GM23338 (cell line): ENCODE measurements at regions not wholly inside any gene's neighbourhood (a gene's known extent, or its start where the extent isn't known, plus 50 kb on each side); places are given as distances from the start of the nearest gene placed in this dataset.

Source experiments
- ATAC-seq: fragments of 200-7000 bp; cut with Tn5 transposase; 3 replicates; pipeline ENCODE4 v1.9.1; 2020
- DNase-seq: peaks from one replicate; pipeline ENCODE4 v3.0.0-alpha.2; 2015; ENCODE audit warnings: low spot score
- H2AFZ ChIP-seq: fragments of 200-600 bp; sonication (generic); 2 replicates; pipeline ENCODE4 v1.8.0; 2016; ENCODE audit warnings: antibody characterized with exemption, mild to moderate bottlenecking, moderate library complexity
- H3F3A ChIP-seq: fragments of 200-600 bp; sonication (generic); replicated peaks from 2 replicates; pipeline ENCODE4 v1.8.0; 2017; ENCODE audit warnings: antibody characterized with exemption, mixed run types, low read depth
- H3K27ac ChIP-seq: fragments of 200-600 bp; sonication (generic); 2 replicates; pipeline ENCODE4 v1.6.1; 2016; ENCODE audit warnings: low read depth
- H3K27me3 ChIP-seq: fragments of 200-600 bp; sonication (generic); 2 replicates; pipeline ENCODE4 v1.8.0; 2016; ENCODE audit warnings: mild to moderate bottlenecking, mixed run types, moderate library complexity; ENCODE audit not compliant: insufficient read depth
- H3K36me3 ChIP-seq: fragments of 200-600 bp; sonication (generic); 2 replicates; pipeline ENCODE4 v1.8.0; 2016; ENCODE audit warnings: mild to moderate bottlenecking; ENCODE audit not compliant: insufficient read depth
- H3K4me1 ChIP-seq: fragments of 200-600 bp; sonication (generic); 2 replicates; pipeline ENCODE4 v1.8.0; 2016; ENCODE audit warnings: mild to moderate bottlenecking, moderate library complexity; ENCODE audit not compliant: insufficient read depth
- H3K4me2 ChIP-seq: fragments of 200-600 bp; sonication (generic); 2 replicates; pipeline ENCODE4 v1.7.1; 2017; ENCODE audit warnings: mixed run types
- H3K4me3 ChIP-seq: fragments of 200-600 bp; sonication (generic); 2 replicates; pipeline ENCODE4 v1.6.1; 2016; ENCODE audit warnings: mixed run types
- H3K79me2 ChIP-seq: fragments of 200-600 bp; sonication (generic); replicated peaks from 2 replicates; pipeline ENCODE4 v1.8.0; 2017; ENCODE audit warnings: mild to moderate bottlenecking; ENCODE audit not compliant: insufficient read depth
- H3K9me2 ChIP-seq: fragments of 200-600 bp; sonication (generic); 2 replicates; pipeline ENCODE4 v1.8.0; 2017; ENCODE audit not compliant: insufficient read depth
- H4K20me1 ChIP-seq: fragments of 200-600 bp; sonication (generic); replicated peaks from 2 replicates; pipeline ENCODE4 v1.8.0; 2017; ENCODE audit warnings: mild to moderate bottlenecking; ENCODE audit not compliant: insufficient read depth
- H3K27ac Mint-ChIP-seq: 2 replicates; pipeline ENCODE4 v1.8.0; 2020; ENCODE audit warnings: inconsistent platforms, mild to moderate bottlenecking, moderate library complexity, mixed read lengths
- H3K27me3 Mint-ChIP-seq: 3 replicates; pipeline ENCODE4 v1.8.0; 2022; ENCODE audit warnings: low read depth, mild to moderate bottlenecking, moderate library complexity, mixed read lengths, inconsistent platforms; ENCODE audit not compliant: insufficient read depth, poor library complexity
- H3K36me3 Mint-ChIP-seq: 3 replicates; pipeline ENCODE4 v1.8.0; 2021; ENCODE audit warnings: low read depth, mild to moderate bottlenecking, inconsistent platforms, moderate library complexity, mixed read lengths
- H3K4me1 Mint-ChIP-seq: 3 replicates; pipeline ENCODE4 v1.8.0; 2020; ENCODE audit warnings: mild to moderate bottlenecking, inconsistent platforms, mixed read lengths
- H3K4me3 Mint-ChIP-seq: 3 replicates; pipeline ENCODE4 v1.8.0; 2021; ENCODE audit warnings: moderate library complexity, mild to moderate bottlenecking, inconsistent platforms, mixed read lengths
- H3K9me3 Mint-ChIP-seq: 3 replicates; pipeline ENCODE4 v1.8.0; 2020; ENCODE audit warnings: moderate library complexity, mild to moderate bottlenecking, inconsistent platforms, mixed read lengths
- CREB1 ChIP-seq: fragments of 250-450 bp; sonication (Bioruptor Pico); IDR thresholded peaks from 2 replicates; pipeline ENCODE4 v1.5.0; 2020; ENCODE audit warnings: low read depth, mild to moderate bottlenecking, moderate library complexity
- EZH2 ChIP-seq: fragments of 200-600 bp; sonication (generic); IDR thresholded peaks from one replicate; pipeline ENCODE4 v1.8.0; 2017; ENCODE audit warnings: antibody characterized with exemption, mild to moderate bottlenecking, low read depth; ENCODE audit not compliant: unreplicated experiment
- EZH2phosphoT487 ChIP-seq: fragments of 200-600 bp; sonication (generic); IDR thresholded peaks from one replicate; pipeline ENCODE4 v1.8.1; 2018; ENCODE audit warnings: antibody characterized with exemption; ENCODE audit not compliant: unreplicated experiment
- JUNB ChIP-seq: IDR thresholded peaks from one replicate; pipeline ENCODE4 v1.6.1; 2016; ENCODE audit warnings: antibody characterized with exemption; ENCODE audit not compliant: unreplicated experiment
- NANOG ChIP-seq: IDR thresholded peaks from 2 replicates; pipeline ENCODE4 v1.6.1; 2016; ENCODE audit warnings: antibody characterized with exemption, borderline replicate concordance
- POLR2AphosphoS5 ChIP-seq: IDR thresholded peaks from 2 replicates; pipeline ENCODE4 v1.6.1; 2016; ENCODE audit warnings: antibody characterized with exemption, low read depth
- STAT1 ChIP-seq: IDR thresholded peaks from one replicate; pipeline ENCODE4 v1.6.1; 2016; ENCODE audit warnings: antibody characterized with exemption; ENCODE audit not compliant: unreplicated experiment
- ZNF114 ChIP-seq: fragments of 250-450 bp; sonication (Bioruptor Pico); IDR thresholded peaks from 2 replicates; pipeline ENCODE4 v1.5.0; 2020; ENCODE audit warnings: mild to moderate bottlenecking, moderate library complexity
- ZNF331 ChIP-seq: fragments of 250-450 bp; sonication (Bioruptor Pico); IDR thresholded peaks from 2 replicates; pipeline ENCODE4 v1.5.0; 2020; ENCODE audit warnings: low read depth, mild to moderate bottlenecking, moderate library complexity
- ZNF462 ChIP-seq: fragments of 250-450 bp; sonication (Bioruptor Pico); IDR thresholded peaks from 2 replicates; pipeline ENCODE4 v1.5.0; 2020; ENCODE audit warnings: mild to moderate bottlenecking, moderate library complexity
- TF ChIP-seq, protein P1 (sequence below): IDR thresholded peaks from 2 replicates; pipeline ENCODE4 v1.6.1; 2016; ENCODE audit warnings: antibody characterized with exemption
- TF ChIP-seq, protein P2 (sequence below), 2 experiments: fragments of 200-600 bp in 1 of 2; sonication (generic) in 1 of 2; conservative IDR thresholded peaks; 2 replicates each; pipeline versions ENCODE4 v1.5.1 to v1.6.1; 2016 to 2017; ENCODE audit warnings: antibody characterized with exemption in 2 of 2, low read depth in 2 of 2, mild to moderate bottlenecking in 2 of 2, moderate library complexity in 1 of 2
- TF ChIP-seq, protein P3 (sequence below): IDR thresholded peaks from one replicate; pipeline ENCODE4 v1.6.1; 2018; ENCODE audit warnings: antibody characterized with exemption; ENCODE audit not compliant: unreplicated experiment

DNA sequence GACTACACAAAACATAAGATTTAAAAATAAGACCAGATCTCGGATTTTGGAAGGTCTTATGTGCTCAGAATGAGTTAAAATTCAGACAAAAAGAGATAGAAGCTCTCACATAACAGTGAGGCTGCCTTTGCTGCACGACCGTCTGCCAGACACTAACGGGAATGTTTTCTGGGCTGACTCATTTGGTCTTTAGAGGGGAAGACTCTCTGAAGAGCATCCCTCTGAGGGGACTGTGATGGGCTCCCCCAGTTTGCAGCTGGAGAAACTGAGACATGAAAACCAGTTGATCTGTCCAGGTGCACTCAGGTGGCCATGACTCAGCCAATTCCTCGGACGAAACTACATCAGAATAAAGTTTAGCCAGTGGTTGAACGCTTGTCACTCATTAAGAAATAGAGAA is 153.9 kb downstream of the RNASET2 start:
- Histone ChIP-seq H3K9me2 (no peaks in the 10 kb centered on the region), H3K4me3 (no peak overlapping the region), H3K27me3 (no peaks in the 10 kb centered on the region), H3K27ac (no peak overlapping the region), H2AFZ (no peak overlapping the region), H3F3A (no peaks in the 10 kb centered on the region), H4K20me1 (no peaks in the 10 kb centered on the region), H3K4me2 (no peak overlapping the region), H3K36me3 (no peaks in the 10 kb centered on the region), H3K4me1 (no peaks in the 10 kb centered on the region), H3K79me2 (no peaks in the 10 kb centered on the region)
- no peaks in the 10 kb centered on the region for H3K4me1 Mint-ChIP-seq
- H3K9me3 Mint-ChIP-seq: peaks cover 20% of the 10 kb centered on the region
- TF ChIP-seq JUNB (no peak), ZNF114 (no peak), CREB1 (CRISPR knock-in tag) (no peak), POLR2AphosphoS5 (no peak), NANOG (no peak), STAT1 (no peak), ZNF462 (CRISPR knock-in tag) (no peak), EZH2phosphoT487 (no peak), EZH2 (no peak), ZNF331 (CRISPR knock-in tag) (no peak)
- TF ChIP-seq, protein P1, sequence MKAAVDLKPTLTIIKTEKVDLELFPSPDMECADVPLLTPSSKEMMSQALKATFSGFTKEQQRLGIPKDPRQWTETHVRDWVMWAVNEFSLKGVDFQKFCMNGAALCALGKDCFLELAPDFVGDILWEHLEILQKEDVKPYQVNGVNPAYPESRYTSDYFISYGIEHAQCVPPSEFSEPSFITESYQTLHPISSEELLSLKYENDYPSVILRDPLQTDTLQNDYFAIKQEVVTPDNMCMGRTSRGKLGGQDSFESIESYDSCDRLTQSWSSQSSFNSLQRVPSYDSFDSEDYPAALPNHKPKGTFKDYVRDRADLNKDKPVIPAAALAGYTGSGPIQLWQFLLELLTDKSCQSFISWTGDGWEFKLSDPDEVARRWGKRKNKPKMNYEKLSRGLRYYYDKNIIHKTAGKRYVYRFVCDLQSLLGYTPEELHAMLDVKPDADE: no peak
- TF ChIP-seq, protein P2, sequence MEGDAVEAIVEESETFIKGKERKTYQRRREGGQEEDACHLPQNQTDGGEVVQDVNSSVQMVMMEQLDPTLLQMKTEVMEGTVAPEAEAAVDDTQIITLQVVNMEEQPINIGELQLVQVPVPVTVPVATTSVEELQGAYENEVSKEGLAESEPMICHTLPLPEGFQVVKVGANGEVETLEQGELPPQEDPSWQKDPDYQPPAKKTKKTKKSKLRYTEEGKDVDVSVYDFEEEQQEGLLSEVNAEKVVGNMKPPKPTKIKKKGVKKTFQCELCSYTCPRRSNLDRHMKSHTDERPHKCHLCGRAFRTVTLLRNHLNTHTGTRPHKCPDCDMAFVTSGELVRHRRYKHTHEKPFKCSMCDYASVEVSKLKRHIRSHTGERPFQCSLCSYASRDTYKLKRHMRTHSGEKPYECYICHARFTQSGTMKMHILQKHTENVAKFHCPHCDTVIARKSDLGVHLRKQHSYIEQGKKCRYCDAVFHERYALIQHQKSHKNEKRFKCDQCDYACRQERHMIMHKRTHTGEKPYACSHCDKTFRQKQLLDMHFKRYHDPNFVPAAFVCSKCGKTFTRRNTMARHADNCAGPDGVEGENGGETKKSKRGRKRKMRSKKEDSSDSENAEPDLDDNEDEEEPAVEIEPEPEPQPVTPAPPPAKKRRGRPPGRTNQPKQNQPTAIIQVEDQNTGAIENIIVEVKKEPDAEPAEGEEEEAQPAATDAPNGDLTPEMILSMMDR (conservative IDR thresholded peaks at IDR 0.05; ENCODE audit: low read depth in 2 of 2): no peak
- TF ChIP-seq, protein P3, sequence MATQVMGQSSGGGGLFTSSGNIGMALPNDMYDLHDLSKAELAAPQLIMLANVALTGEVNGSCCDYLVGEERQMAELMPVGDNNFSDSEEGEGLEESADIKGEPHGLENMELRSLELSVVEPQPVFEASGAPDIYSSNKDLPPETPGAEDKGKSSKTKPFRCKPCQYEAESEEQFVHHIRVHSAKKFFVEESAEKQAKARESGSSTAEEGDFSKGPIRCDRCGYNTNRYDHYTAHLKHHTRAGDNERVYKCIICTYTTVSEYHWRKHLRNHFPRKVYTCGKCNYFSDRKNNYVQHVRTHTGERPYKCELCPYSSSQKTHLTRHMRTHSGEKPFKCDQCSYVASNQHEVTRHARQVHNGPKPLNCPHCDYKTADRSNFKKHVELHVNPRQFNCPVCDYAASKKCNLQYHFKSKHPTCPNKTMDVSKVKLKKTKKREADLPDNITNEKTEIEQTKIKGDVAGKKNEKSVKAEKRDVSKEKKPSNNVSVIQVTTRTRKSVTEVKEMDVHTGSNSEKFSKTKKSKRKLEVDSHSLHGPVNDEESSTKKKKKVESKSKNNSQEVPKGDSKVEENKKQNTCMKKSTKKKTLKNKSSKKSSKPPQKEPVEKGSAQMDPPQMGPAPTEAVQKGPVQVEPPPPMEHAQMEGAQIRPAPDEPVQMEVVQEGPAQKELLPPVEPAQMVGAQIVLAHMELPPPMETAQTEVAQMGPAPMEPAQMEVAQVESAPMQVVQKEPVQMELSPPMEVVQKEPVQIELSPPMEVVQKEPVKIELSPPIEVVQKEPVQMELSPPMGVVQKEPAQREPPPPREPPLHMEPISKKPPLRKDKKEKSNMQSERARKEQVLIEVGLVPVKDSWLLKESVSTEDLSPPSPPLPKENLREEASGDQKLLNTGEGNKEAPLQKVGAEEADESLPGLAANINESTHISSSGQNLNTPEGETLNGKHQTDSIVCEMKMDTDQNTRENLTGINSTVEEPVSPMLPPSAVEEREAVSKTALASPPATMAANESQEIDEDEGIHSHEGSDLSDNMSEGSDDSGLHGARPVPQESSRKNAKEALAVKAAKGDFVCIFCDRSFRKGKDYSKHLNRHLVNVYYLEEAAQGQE: no peak
- H3K36me3 Mint-ChIP-seq: peaks cover 19% of the 10 kb centered on the region
- H3K27ac Mint-ChIP-seq: no peak overlapping the region
- DNase-seq (peak; percentile 26), ATAC-seq (no peak)
- peaks cover 3% of the 10 kb centered on the region for H3K27me3 Mint-ChIP-seq
- H3K4me3 Mint-ChIP-seq: no peak overlapping the region
